ENCODE measurements at regions not wholly inside any gene's neighbourhood (a gene's known extent, or its start where the extent isn't known, plus 50 kb on each side); places are given as distances from the start of the nearest gene placed in this dataset.

GRCh38 chr10:6763423-6763822 is 183.3 kb upstream of the PRKCQ start:
- Histone ChIP-seq H4K20me1 (ENCODE audit: control insufficient read depth, insufficient read depth, insufficient read length) (no peaks in the 10 kb centered on the region), H3K79me1 (ENCODE audit: insufficient read depth, low read depth, low read length, poor library complexity, severe bottlenecking) (no peaks in the 10 kb centered on the region), H2AK5ac (ENCODE audit: insufficient read length, low read length) (no peak overlapping the region), H2AFZ (ENCODE audit: low read length) (peak overlapping the region; percentile 89), H3K14ac (ENCODE audit: insufficient read depth, low read length) (no peak overlapping the region), H2BK12ac (ENCODE audit: insufficient read length, low read depth, low read length) (no peak overlapping the region), H3T11ph (ENCODE audit: low read length) (no peak overlapping the region), H4K5ac (ENCODE audit: insufficient read length, low read depth, low read length) (no peak overlapping the region), H3K18ac (ENCODE audit: insufficient read length, low read depth, low read length) (no peak overlapping the region), H3K27ac (ENCODE audit: insufficient read length, low read depth, low read length) (no peak overlapping the region), H3K27me3 (ENCODE audit: insufficient read depth, low read length) (no peaks in the 10 kb centered on the region), H3K23ac (ENCODE audit: insufficient read length, low read depth, low read length) (no peak overlapping the region), H3K9me3 (ENCODE audit: control insufficient read depth, low read depth, low read length) (peaks cover 6% of the 10 kb centered on the region), H3K23me2 (ENCODE audit: insufficient read length, low read depth, low read length, poor library complexity, severe bottlenecking) (no peaks in the 10 kb centered on the region), H3K4me2 (ENCODE audit: insufficient read depth, insufficient read length, low read length) (peak overlapping the region; percentile 29), H2BK120ac (ENCODE audit: low read depth, low read length, poor library complexity, severe bottlenecking) (no peak overlapping the region), H3K79me2 (ENCODE audit: insufficient read depth, low read length) (0 out of 2 replicates have a peak, but pooled peaks cover 1% of the 10 kb centered on the region), H4K8ac (replicated peaks; ENCODE audit: insufficient read length, low read depth, low read length) (no peak overlapping the region), H3K4me1 (ENCODE audit: insufficient read depth, low read length) (peaks cover 6% of the 10 kb centered on the region; the same call in 1 of the 2 replicates), H2BK15ac (ENCODE audit: low read depth, low read length) (no peak overlapping the region), H3K4ac (ENCODE audit: low read depth, low read length) (no peak overlapping the region), H3K56ac (ENCODE audit: insufficient read length, low read depth, low read length) (no peak overlapping the region), H2BK5ac (ENCODE audit: insufficient read length, low read length) (no peak overlapping the region), H2BK20ac (ENCODE audit: low read depth, low read length, poor library complexity, severe bottlenecking) (no peak overlapping the region), H4K91ac (ENCODE audit: insufficient read length, low read depth, low read length) (no peak overlapping the region), H3K9ac (ENCODE audit: extremely low read depth, insufficient read length, low read length) (no peak overlapping the region)
- Mint-ChIP-seq H3K9me3 (peaks cover 8 to 12% of the 10 kb centered on the region in 2 experiments), H3K36me3 (ENCODE audit: insufficient read depth in 1 of 3, low read depth in 3 of 3) (peaks cover 4 to 13% (median 8%) of the 10 kb centered on the region in 3 experiments; a peak in 5 of 7 replicates), H3K4me3 (peak overlapping the region; percentile 16 to 41; a peak in 2 of 5 replicates), H3K27me3 (ENCODE audit: low read depth) (peaks cover 6% of the 10 kb centered on the region), H3K4me1 (peaks cover 33 to 36% of the 10 kb centered on the region in 2 experiments), H3K27ac (peak overlapping the region in 2 of 3 experiments; percentile 68 to 85; a peak in 4 of 7 replicates)
- no peak for TF ChIP-seq CTCF (conservative IDR thresholded peaks at IDR 0.05)
- whole genome bisulfite sequencing (ENCODE audit: extremely low coverage, insufficient read length, low lambda C conversion rate): no CpG with 5 or more reads among the region's 6 CpGs
- DNase-seq: no peak

Measured in H9 (cell line).